Loucy (cell line): ENCODE measurements at regions not wholly inside any gene's neighbourhood (a gene's known extent, or its start where the extent isn't known, plus 50 kb on each side); places are given as distances from the start of the nearest gene placed in this dataset.

ENCODE experiments used
- H2AFZ ChIP-seq: fragments of 200-600 bp; sonication (generic); 2 replicates; pipeline ENCODE4 v1.6.0; 2016; ENCODE audit warnings: antibody characterized with exemption, mild to moderate bottlenecking, low read length, moderate library complexity
- H3F3A ChIP-seq: fragments of 200-600 bp; 2 replicates; pipeline ENCODE4 v1.6.0; 2016; ENCODE audit warnings: antibody characterized with exemption, low read depth, mild to moderate bottlenecking
- H3K27me3 ChIP-seq: fragments of 200-600 bp; sonication (generic); 2 replicates; pipeline ENCODE4 v1.6.1; 2014; ENCODE audit warnings: low read length, mild to moderate bottlenecking; ENCODE audit not compliant: insufficient read depth, poor library complexity, severe bottlenecking
- H3K36me3 ChIP-seq: fragments of 200-600 bp; sonication (generic); 2 replicates; pipeline ENCODE4 v1.6.1; 2016; ENCODE audit warnings: low read length; ENCODE audit not compliant: insufficient read depth
- H3K4me1 ChIP-seq: fragments of 200-600 bp; sonication (generic); 2 replicates; pipeline ENCODE4 v1.5.1; 2014; ENCODE audit warnings: low read length, mild to moderate bottlenecking; ENCODE audit not compliant: insufficient read depth, poor library complexity, severe bottlenecking
- H3K4me2 ChIP-seq: fragments of 200-600 bp; sonication (generic); 2 replicates; pipeline ENCODE4 v1.6.0; 2014; ENCODE audit warnings: antibody characterized with exemption, low read length, low read depth, mild to moderate bottlenecking; ENCODE audit not compliant: poor library complexity, severe bottlenecking
- H3K4me3 ChIP-seq: fragments of 200-600 bp; sonication (generic); 2 replicates; pipeline ENCODE4 v1.5.1; 2014; ENCODE audit warnings: low read length, mild to moderate bottlenecking, mixed read lengths; ENCODE audit not compliant: poor library complexity, severe bottlenecking
- H3K79me2 ChIP-seq: fragments of 200-600 bp; sonication (generic); 2 replicates; pipeline ENCODE4 v1.6.1; 2014; ENCODE audit warnings: low read length; ENCODE audit not compliant: insufficient read depth
- H3K9ac ChIP-seq: fragments of 200-600 bp; sonication (generic); 2 replicates; pipeline ENCODE4 v1.6.0; 2014; ENCODE audit warnings: mild to moderate bottlenecking, low read depth, low read length, moderate library complexity; ENCODE audit not compliant: poor library complexity, severe bottlenecking
- H3K9me2 ChIP-seq: fragments of 200-600 bp; sonication (generic); replicated peaks from 2 replicates; pipeline ENCODE4 v1.6.1; 2016; ENCODE audit warnings: low read depth, low read length, mixed read lengths
- H3K9me3 ChIP-seq: fragments of 200-600 bp; sonication (generic); 2 replicates; pipeline ENCODE4 v1.6.1; 2014; ENCODE audit warnings: mild to moderate bottlenecking, antibody characterized with exemption, low read length, low read depth; ENCODE audit not compliant: insufficient read depth
- H4K20me1 ChIP-seq: fragments of 200-600 bp; sonication (generic); 2 replicates; pipeline ENCODE4 v1.6.0; 2014; ENCODE audit warnings: antibody characterized with exemption, low read length, mild to moderate bottlenecking; ENCODE audit not compliant: insufficient read depth, poor library complexity, severe bottlenecking
- EZH2phosphoT487 ChIP-seq: fragments of 200-600 bp; IDR thresholded peaks from 2 replicates; pipeline ENCODE4 v1.6.1; 2018; ENCODE audit warnings: antibody characterized with exemption, mild to moderate bottlenecking, moderate library complexity, borderline replicate concordance
- TF ChIP-seq, protein P1 (sequence below): fragments of 200-600 bp; sonication (generic); conservative IDR thresholded peaks from 2 replicates; pipeline ENCODE4 v1.5.1; 2014; ENCODE audit warnings: mild to moderate bottlenecking, antibody characterized with exemption, low read length

DNA sequence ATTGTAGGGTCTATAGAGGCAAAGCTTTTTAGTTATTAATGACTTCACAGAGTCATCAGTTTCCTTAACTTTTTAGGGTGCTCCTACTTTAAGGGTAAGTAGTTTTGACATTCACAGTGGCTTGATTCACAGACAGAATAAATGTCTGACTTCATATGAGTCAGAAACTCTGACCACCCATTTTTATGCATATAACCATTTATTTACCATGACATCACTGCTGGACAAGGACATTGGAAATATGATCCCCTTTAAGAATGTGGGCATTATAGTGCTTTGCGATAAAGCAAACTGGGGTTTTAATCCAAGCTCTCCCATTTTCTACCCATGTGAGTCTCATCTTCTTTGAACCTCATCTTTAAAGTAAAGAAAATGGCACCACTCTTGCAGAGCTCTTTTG, 162.0 kb upstream of the MC4R start:
- no peak overlapping the region for H3K4me2 ChIP-seq
- H4K20me1 ChIP-seq: no peaks in the 10 kb centered on the region
- H3F3A ChIP-seq: no peaks in the 10 kb centered on the region
- no peaks in the 10 kb centered on the region for H3K9me3 ChIP-seq
- no peaks in the 10 kb centered on the region for H3K36me3 ChIP-seq
- no peak overlapping the region for H3K4me3 ChIP-seq
- no peaks in the 10 kb centered on the region for H3K4me1 ChIP-seq
- no peak overlapping the region for H3K9ac ChIP-seq
- H3K9me2 ChIP-seq: no peaks in the 10 kb centered on the region
- no peak overlapping the region for H2AFZ ChIP-seq
- TF ChIP-seq EZH2phosphoT487: no peak
- TF ChIP-seq, protein P1, sequence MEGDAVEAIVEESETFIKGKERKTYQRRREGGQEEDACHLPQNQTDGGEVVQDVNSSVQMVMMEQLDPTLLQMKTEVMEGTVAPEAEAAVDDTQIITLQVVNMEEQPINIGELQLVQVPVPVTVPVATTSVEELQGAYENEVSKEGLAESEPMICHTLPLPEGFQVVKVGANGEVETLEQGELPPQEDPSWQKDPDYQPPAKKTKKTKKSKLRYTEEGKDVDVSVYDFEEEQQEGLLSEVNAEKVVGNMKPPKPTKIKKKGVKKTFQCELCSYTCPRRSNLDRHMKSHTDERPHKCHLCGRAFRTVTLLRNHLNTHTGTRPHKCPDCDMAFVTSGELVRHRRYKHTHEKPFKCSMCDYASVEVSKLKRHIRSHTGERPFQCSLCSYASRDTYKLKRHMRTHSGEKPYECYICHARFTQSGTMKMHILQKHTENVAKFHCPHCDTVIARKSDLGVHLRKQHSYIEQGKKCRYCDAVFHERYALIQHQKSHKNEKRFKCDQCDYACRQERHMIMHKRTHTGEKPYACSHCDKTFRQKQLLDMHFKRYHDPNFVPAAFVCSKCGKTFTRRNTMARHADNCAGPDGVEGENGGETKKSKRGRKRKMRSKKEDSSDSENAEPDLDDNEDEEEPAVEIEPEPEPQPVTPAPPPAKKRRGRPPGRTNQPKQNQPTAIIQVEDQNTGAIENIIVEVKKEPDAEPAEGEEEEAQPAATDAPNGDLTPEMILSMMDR: no peak
- no peaks in the 10 kb centered on the region for H3K79me2 ChIP-seq
- H3K27me3 ChIP-seq: no peaks in the 10 kb centered on the region

DNA sequence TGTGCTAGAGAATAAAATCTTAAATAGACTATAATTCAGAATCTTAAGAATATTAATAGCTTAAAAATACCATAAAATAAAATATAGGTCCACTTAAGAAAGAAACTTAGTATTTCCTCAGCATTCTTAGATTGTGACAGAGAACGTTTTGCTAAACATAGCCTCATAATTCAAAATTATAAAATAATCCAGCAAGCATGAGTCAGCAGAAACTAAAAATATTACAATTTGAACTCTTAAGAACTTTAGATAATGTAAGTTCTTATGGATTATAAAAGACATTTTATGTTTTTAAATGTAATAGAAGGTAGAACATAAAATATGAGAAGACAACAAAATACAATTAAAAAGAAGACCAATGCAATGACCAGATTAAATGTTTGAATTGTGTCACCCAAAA, 164.5 kb upstream of the MC4R start:
- H2AFZ ChIP-seq: no peak overlapping the region
- no peaks in the 10 kb centered on the region for H3K36me3 ChIP-seq
- no peak overlapping the region for H3K4me2 ChIP-seq
- no peaks in the 10 kb centered on the region for H3K9me3 ChIP-seq
- H3K4me3 ChIP-seq: no peak overlapping the region
- H3K79me2 ChIP-seq: no peaks in the 10 kb centered on the region
- H3K9me2 ChIP-seq: no peaks in the 10 kb centered on the region
- H3K27me3 ChIP-seq: no peaks in the 10 kb centered on the region
- TF ChIP-seq, protein P1: no peak
- TF ChIP-seq EZH2phosphoT487: no peak
- H3K9ac ChIP-seq: no peak overlapping the region
- no peaks in the 10 kb centered on the region for H3F3A ChIP-seq
- H4K20me1 ChIP-seq: no peaks in the 10 kb centered on the region
- no peaks in the 10 kb centered on the region for H3K4me1 ChIP-seq

DNA sequence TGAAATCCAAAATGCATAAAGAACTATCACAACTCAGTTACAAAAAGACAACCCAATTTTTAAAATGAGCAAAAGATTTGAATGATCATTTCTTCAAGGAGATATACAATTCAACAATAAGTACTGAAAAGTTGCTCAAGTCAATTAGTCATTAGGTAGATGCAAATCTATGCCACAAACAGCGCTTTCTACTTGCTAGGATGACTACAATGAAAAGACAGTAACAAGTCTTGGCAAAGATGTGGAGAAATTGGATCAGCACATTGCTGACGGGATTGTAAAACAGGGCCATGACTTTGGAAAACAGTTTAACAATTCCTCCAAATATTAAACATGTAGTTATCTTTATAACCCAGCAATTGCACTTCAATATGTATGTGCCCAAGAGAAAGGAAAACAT, 166.3 kb upstream of the MC4R start:
- Histone ChIP-seq H3K9ac (no peak overlapping the region), H3K9me3 (no peaks in the 10 kb centered on the region), H3K9me2 (no peaks in the 10 kb centered on the region), H3K4me2 (no peak overlapping the region), H3K4me1 (no peaks in the 10 kb centered on the region), H3K79me2 (no peaks in the 10 kb centered on the region), H3K36me3 (no peaks in the 10 kb centered on the region), H3K4me3 (no peak overlapping the region), H3K27me3 (no peaks in the 10 kb centered on the region), H2AFZ (no peak overlapping the region), H3F3A (no peaks in the 10 kb centered on the region), H4K20me1 (no peaks in the 10 kb centered on the region)
- TF ChIP-seq, protein P1: no peak
